CD1c-positive myeloid dendritic cell (primary cell): ENCODE measurements at regions not wholly inside any gene's neighbourhood (a gene's known extent, or its start where the extent isn't known, plus 50 kb on each side); places are given as distances from the start of the nearest gene placed in this dataset.

Experiments
- DNase-seq: peaks from one replicate; pipeline ENCODE4 v3.0.0-alpha.2; 2016; ENCODE audit errors: extremely low spot score

GRCh38 chr11:45597097-45597496, 68.3 kb downstream of the CHST1 start:
- DNase-seq, result no peak

- no peak for DNase-seq
Measured at GRCh38 chr11:45596571-45596970, 68.9 kb downstream of the CHST1 start.

- DNase-seq, result no peak
Measured at GRCh38 chr11:45593992-45594391, 71.4 kb downstream of the CHST1 start.

GRCh38 chr11:45592636-45593035, 72.8 kb downstream of the CHST1 start:
- DNase-seq, result no peak

- DNase-seq, result no peak
Measured at GRCh38 chr11:45590743-45591142, 74.7 kb downstream of the CHST1 start.

GRCh38 chr11:45585205-45585604, 80.2 kb downstream of the CHST1 start:
- DNase-seq, result no peak

GRCh38 chr11:45583981-45584566, 81.3 kb downstream of the CHST1 start:
- no peak for DNase-seq

- no peak for DNase-seq
Measured at GRCh38 chr11:45580399-45580798, 85.0 kb downstream of the CHST1 start.

- DNase-seq, result no peak
Measured at GRCh38 chr11:45578316-45578715, 87.1 kb downstream of the CHST1 start.

GRCh38 chr11:45577752-45578151, 87.7 kb downstream of the CHST1 start:
- no peak for DNase-seq

- no peak for DNase-seq
Measured at GRCh38 chr11:45576461-45577215, 88.8 kb downstream of the CHST1 start.

- DNase-seq, result no peak
Measured at GRCh38 chr11:45573728-45574127, 91.7 kb downstream of the CHST1 start.

- no peak for DNase-seq
Measured at GRCh38 chr11:45572354-45573123, 92.9 kb downstream of the CHST1 start.

- no peak for DNase-seq
Measured at GRCh38 chr11:45569776-45570175, 95.6 kb downstream of the CHST1 start.

- no peak for DNase-seq
Measured at GRCh38 chr11:45568049-45568448, 97.4 kb downstream of the CHST1 start.

GRCh38 chr11:45565446-45565988, 99.9 kb downstream of the CHST1 start:
- no peak for DNase-seq

- no peak for DNase-seq
Measured at GRCh38 chr11:45563810-45564209, 101.6 kb downstream of the CHST1 start.

GRCh38 chr11:45563171-45563570, 102.3 kb downstream of the CHST1 start:
- DNase-seq, result no peak

GRCh38 chr11:45560913-45561281, 104.5 kb downstream of the CHST1 start:
- no peak for DNase-seq

- DNase-seq, result no peak
Measured at GRCh38 chr11:45560155-45560912, 105.1 kb downstream of the CHST1 start.

GRCh38 chr11:45556851-45557707, 108.3 kb downstream of the CHST1 start:
- DNase-seq, result no peak
